SK-N-SH (cell line): ENCODE measurements at regions not wholly inside any gene's neighbourhood (a gene's known extent, or its start where the extent isn't known, plus 50 kb on each side); places are given as distances from the start of the nearest gene placed in this dataset.

Experiments used
- CHD2 ChIP-seq: fragments of 150-350 bp; IDR thresholded peaks from 2 replicates; pipeline ENCODE4 v1.6.1; 2018; ENCODE audit warnings: low read length; ENCODE audit not compliant: partially characterized antibody
- CTCF ChIP-seq: fragments of 200-600 bp; sonication (generic); IDR thresholded peaks from 2 replicates; pipeline ENCODE4 v1.6.1; 2017; ENCODE audit warnings: antibody characterized with exemption, mild to moderate bottlenecking, moderate library complexity
- EP300 ChIP-seq, 2 experiments: IDR thresholded peaks; 2 replicates each; pipeline versions ENCODE4 v1.4.0 to v1.6.1; 2012; ENCODE audit warnings: borderline replicate concordance in 1 of 2, low read depth in 1 of 2, low read length in 1 of 2
- FOXM1 ChIP-seq: IDR thresholded peaks from 2 replicates; pipeline ENCODE4 v1.4.0; 2012; ENCODE audit warnings: low read depth, mild to moderate bottlenecking
- GABPA ChIP-seq: IDR thresholded peaks from 2 replicates; pipeline ENCODE4 v1.4.0; 2012; ENCODE audit warnings: low read depth, mild to moderate bottlenecking
- GATA2 ChIP-seq: sonication (generic); formaldehyde crosslinking; IDR thresholded peaks from 2 replicates; pipeline ENCODE4 v1.5.0; 2020; ENCODE audit warnings: mild to moderate bottlenecking, missing genetic modification reagents
- JUND ChIP-seq: IDR thresholded peaks from 2 replicates; pipeline ENCODE4 v1.4.0; 2012
- NRF1 ChIP-seq: IDR thresholded peaks from 2 replicates; pipeline ENCODE4 v1.6.1; 2012; ENCODE audit warnings: low read depth, mild to moderate bottlenecking, low read length
- RAD21 ChIP-seq: IDR thresholded peaks from 2 replicates; pipeline ENCODE4 v1.6.1; 2012; ENCODE audit warnings: mild to moderate bottlenecking, low read length
- TAF1 ChIP-seq: IDR thresholded peaks from 2 replicates; pipeline ENCODE4 v1.6.1; 2012; ENCODE audit warnings: low read depth, mild to moderate bottlenecking, low read length, moderate library complexity, borderline replicate concordance
- TEAD4 ChIP-seq: IDR thresholded peaks from 2 replicates; pipeline ENCODE4 v1.4.0; 2012; ENCODE audit warnings: mild to moderate bottlenecking, borderline replicate concordance; ENCODE audit not compliant: insufficient read depth
- USF1 ChIP-seq: IDR thresholded peaks from 2 replicates; pipeline ENCODE4 v1.4.0; 2012; ENCODE audit warnings: low read depth, borderline replicate concordance
- TF ChIP-seq, protein P1 (sequence below): IDR thresholded peaks from 2 replicates; pipeline ENCODE4 v1.6.1; 2012; ENCODE audit warnings: mild to moderate bottlenecking, low read depth, low read length, moderate library complexity

- TF ChIP-seq TAF1, result no peak
- no peak for TF ChIP-seq CTCF
- no peak for TF ChIP-seq NRF1
- TF ChIP-seq EP300 (IDR thresholded peaks at IDR 0.05; ENCODE audit: borderline replicate concordance in 1 of 2, low read depth in 1 of 2, low read length in 1 of 2), result no peak
- TF ChIP-seq GABPA, result no peak
- TF ChIP-seq GATA2, result no peak
- no peak for TF ChIP-seq TEAD4
- TF ChIP-seq CHD2, result no peak
- TF ChIP-seq USF1, result no peak
- TF ChIP-seq RAD21, result no peak
- TF ChIP-seq, protein P1, sequence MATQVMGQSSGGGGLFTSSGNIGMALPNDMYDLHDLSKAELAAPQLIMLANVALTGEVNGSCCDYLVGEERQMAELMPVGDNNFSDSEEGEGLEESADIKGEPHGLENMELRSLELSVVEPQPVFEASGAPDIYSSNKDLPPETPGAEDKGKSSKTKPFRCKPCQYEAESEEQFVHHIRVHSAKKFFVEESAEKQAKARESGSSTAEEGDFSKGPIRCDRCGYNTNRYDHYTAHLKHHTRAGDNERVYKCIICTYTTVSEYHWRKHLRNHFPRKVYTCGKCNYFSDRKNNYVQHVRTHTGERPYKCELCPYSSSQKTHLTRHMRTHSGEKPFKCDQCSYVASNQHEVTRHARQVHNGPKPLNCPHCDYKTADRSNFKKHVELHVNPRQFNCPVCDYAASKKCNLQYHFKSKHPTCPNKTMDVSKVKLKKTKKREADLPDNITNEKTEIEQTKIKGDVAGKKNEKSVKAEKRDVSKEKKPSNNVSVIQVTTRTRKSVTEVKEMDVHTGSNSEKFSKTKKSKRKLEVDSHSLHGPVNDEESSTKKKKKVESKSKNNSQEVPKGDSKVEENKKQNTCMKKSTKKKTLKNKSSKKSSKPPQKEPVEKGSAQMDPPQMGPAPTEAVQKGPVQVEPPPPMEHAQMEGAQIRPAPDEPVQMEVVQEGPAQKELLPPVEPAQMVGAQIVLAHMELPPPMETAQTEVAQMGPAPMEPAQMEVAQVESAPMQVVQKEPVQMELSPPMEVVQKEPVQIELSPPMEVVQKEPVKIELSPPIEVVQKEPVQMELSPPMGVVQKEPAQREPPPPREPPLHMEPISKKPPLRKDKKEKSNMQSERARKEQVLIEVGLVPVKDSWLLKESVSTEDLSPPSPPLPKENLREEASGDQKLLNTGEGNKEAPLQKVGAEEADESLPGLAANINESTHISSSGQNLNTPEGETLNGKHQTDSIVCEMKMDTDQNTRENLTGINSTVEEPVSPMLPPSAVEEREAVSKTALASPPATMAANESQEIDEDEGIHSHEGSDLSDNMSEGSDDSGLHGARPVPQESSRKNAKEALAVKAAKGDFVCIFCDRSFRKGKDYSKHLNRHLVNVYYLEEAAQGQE, result no peak
- no peak for TF ChIP-seq FOXM1
- no peak for TF ChIP-seq JUND
These were observed 761.5 kb upstream of the POM121L12 start for GRCh38 chr7:52273685-52274610.
